Fibroblast of skin of back (primary cell): ENCODE measurements at regions not wholly inside any gene's neighbourhood (a gene's known extent, or its start where the extent isn't known, plus 50 kb on each side); places are given as distances from the start of the nearest gene placed in this dataset.

Experiments
- DNase-seq: peaks from one replicate; pipeline ENCODE4 v3.0.0-alpha.2; 2013

GRCh38 chr10:118412132-118412760 lies 70.1 kb upstream of the FAM204A start:
- no peak for DNase-seq

DNA sequence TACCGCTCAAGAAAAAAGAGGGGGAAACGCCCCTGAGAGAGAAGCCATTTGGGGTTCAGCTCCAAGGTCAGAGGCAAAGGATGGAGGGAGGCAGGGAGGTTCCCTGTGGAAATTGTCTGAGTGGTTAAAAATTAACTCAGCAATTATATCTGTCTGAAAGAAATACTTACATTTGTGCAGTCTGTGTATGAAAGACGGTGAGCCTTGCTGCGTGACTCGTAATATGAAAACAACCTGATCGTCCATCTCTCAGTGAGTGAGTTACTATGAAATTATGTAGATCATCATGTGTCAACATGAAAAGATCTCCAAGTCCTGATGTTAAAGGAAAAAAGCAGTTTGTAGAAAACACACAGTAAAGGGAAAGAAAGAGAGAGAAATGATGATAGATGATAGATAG lies 67.2 kb upstream of the FAM204A start:
- peak; percentile 6 for DNase-seq

DNA sequence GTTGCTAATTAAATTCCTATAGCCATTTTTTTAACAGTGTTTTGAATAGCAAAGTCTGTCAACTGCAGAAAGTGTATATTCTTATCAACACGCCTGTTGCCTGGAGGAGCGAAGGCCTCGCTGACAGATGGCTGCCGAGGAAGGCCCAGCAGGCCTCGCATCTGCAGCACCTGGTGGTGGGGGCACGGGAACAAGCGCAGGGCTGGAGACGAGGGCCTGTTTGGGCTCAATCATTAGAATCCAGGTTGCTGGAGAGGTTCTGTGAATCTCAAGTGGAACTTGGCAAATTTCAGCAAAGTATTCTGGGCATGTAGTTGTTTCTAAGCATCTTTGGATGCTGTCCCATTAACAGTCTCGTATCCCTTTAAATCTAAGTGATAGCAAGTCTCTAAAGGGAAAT lies 66.1 kb upstream of the FAM204A start:
- no peak for DNase-seq

- no peak for DNase-seq
Measured at GRCh38 chr10:118407777-118408176, 65.7 kb upstream of the FAM204A start.

DNA sequence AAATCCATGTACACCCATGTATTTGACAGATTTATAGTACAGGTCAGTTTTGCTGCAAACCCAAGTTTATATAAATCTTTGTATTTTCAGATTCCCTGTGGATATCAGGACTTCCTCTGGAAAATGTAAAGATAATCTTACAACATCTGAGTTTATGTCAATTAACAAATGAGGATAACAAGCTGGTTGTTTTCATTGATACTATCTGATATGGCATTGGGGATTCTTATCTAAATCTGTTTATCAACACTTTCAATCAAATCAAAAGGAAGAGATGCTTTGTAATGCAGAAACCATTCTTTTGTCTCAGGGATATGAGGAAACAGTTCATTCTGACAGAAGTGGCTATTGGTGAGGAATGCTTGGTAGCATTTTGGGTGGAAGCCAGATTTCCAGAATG lies 64.9 kb upstream of the FAM204A start:
- DNase-seq, result no peak

DNA sequence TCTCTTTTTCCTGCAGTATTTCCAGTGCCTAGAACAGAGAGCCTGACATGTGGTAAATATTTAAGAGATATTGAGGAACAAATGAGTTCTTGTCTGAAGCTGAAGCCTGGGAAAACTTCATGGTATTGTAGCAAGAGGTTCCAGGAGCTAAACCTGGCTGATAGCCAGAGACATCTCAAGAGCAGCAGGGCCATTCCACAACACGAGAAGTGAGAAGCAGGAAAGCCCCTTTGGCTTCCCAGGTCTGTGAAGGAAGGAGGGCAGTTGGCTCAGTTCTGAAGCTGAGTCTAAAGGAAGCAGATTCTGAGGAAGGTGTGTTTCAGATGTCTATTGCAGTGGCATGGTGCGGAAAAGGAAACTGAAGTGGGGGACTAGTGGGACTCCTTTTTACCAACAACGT lies 63.8 kb upstream of the FAM204A start:
- DNase-seq, result no peak

DNA sequence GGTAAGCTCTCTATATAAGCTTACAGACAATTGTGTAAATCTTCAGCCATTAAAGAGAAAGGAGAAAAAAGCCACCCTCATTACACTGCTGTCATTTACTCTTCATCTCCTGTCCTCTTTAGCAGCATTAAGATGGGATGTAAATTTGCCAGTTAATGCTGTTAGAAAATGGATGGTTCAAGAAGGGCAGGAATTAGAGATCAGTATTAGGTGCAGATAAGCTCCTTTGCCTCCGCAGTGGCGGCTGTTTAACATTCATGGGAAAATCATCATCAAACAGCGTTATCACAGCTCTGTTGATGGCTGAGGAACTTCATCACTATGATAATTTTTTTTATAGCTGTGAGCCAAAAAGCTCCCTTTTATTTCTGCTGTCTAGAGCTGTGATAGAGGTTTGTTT lies 61.8 kb upstream of the FAM204A start:
- DNase-seq, result no peak

- DNase-seq, result no peak
Measured at GRCh38 chr10:118401708-118402193, 59.6 kb upstream of the FAM204A start.

DNA sequence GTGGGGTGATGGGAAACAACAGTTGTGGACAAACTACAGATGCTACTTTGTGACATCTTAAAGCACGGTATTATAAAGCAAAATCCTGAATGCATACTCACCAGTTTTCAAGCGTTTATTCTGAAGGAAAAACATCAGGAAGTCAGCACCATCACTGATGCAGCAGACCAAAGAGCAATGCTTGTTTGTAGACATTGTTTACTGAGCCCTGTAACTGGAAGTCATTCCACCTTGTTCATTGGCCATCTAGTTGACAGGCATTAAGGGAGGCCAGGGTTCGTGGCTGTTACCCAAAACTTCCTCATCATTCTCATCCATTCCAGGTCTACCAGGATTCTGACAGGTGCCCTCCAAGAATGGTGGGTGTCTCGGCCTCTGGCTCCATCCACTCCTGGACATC lies 55.3 kb upstream of the FAM204A start:
- DNase-seq, result no peak

GRCh38 chr10:118395947-118396346 lies 53.8 kb upstream of the FAM204A start:
- no peak for DNase-seq

- no peak for DNase-seq
Measured at GRCh38 chr10:118394301-118395200, 52.4 kb upstream of the FAM204A start.

- DNase-seq, result no peak
Measured at GRCh38 chr10:118392761-118393160, 50.6 kb upstream of the FAM204A start.
